NCI-H82 treated with DMSO at 0.1 percent for 48 hours (cell line): ENCODE measurements at regions not wholly inside any gene's neighbourhood (a gene's known extent, or its start where the extent isn't known, plus 50 kb on each side); places are given as distances from the start of the nearest gene placed in this dataset.
"Not testable (repeated sequence)": the region's sequence is repeated elsewhere in the genome, so short reads cannot be mapped to it uniquely, and the experiment has no call there.

Source experiments
- DNase-seq: peaks from one replicate; lab custom pipeline; 2025; ENCODE audit not compliant: unreplicated experiment; lab: John Stamatoyannopoulos, UW

- DNase-seq: not testable (repeated sequence)
These were observed 293.9 kb upstream of the PLGLB2 start for GRCh38 chr2:87453965-87454364.

- DNase-seq: not testable (repeated sequence)
These were observed 293.5 kb upstream of the PLGLB2 start for GRCh38 chr2:87454421-87454820.

- DNase-seq: not testable (repeated sequence)
These were observed 292.6 kb upstream of the PLGLB2 start for GRCh38 chr2:87455209-87455853.

GRCh38 chr2:87455854-87456249, 292.0 kb upstream of the PLGLB2 start:
- DNase-seq: not testable (repeated sequence)

GRCh38 chr2:87456477-87457128, 291.3 kb upstream of the PLGLB2 start:
- not testable (repeated sequence) for DNase-seq

GRCh38 chr2:87457129-87457499, 290.8 kb upstream of the PLGLB2 start:
- DNase-seq: not testable (repeated sequence)

- DNase-seq: not testable (repeated sequence)
These were observed 288.9 kb upstream of the PLGLB2 start for GRCh38 chr2:87458938-87459337.

- not testable (repeated sequence) for DNase-seq
These were observed 287.8 kb upstream of the PLGLB2 start for GRCh38 chr2:87460104-87460503.

GRCh38 chr2:87460662-87461061, 287.2 kb upstream of the PLGLB2 start:
- DNase-seq: not testable (repeated sequence)

GRCh38 chr2:87461671-87462070, 286.2 kb upstream of the PLGLB2 start:
- DNase-seq: not testable (repeated sequence)

GRCh38 chr2:87464219-87464618, 283.7 kb upstream of the PLGLB2 start:
- DNase-seq: not testable (repeated sequence)

GRCh38 chr2:87465730-87466129, 282.2 kb upstream of the PLGLB2 start:
- DNase-seq: not testable (repeated sequence)

- DNase-seq: not testable (repeated sequence)
These were observed 281.2 kb upstream of the PLGLB2 start for GRCh38 chr2:87466591-87467120.

GRCh38 chr2:87468429-87468981, 279.4 kb upstream of the PLGLB2 start:
- not testable (repeated sequence) for DNase-seq

- not testable (repeated sequence) for DNase-seq
These were observed 278.4 kb upstream of the PLGLB2 start for GRCh38 chr2:87469180-87470151.

GRCh38 chr2:87470381-87471380, 277.2 kb upstream of the PLGLB2 start:
- not testable (repeated sequence) for DNase-seq

GRCh38 chr2:87471478-87471877, 276.4 kb upstream of the PLGLB2 start:
- DNase-seq: not testable (repeated sequence)

- DNase-seq: not testable (repeated sequence)
These were observed 271.5 kb upstream of the PLGLB2 start for GRCh38 chr2:87476223-87476872.

- DNase-seq: not testable (repeated sequence)
These were observed 271.0 kb upstream of the PLGLB2 start for GRCh38 chr2:87476936-87477335.
